PC-3 (cell line): ENCODE measurements at regions not wholly inside any gene's neighbourhood (a gene's known extent, or its start where the extent isn't known, plus 50 kb on each side); places are given as distances from the start of the nearest gene placed in this dataset.

Source experiments
- EZH2phosphoT487 ChIP-seq: fragments of 300-600 bp; sonication (generic); IDR thresholded peaks from 2 replicates; pipeline ENCODE4 v1.6.1; 2018; ENCODE audit warnings: mild to moderate bottlenecking, antibody characterized with exemption, low read length, borderline replicate concordance
- TF ChIP-seq, protein P1 (sequence below): fragments of 300-600 bp; sonication (generic); conservative IDR thresholded peaks from 2 replicates; pipeline ENCODE4 v1.5.1; 2017; ENCODE audit warnings: antibody characterized with exemption, low read depth, mild to moderate bottlenecking, low read length

DNA sequence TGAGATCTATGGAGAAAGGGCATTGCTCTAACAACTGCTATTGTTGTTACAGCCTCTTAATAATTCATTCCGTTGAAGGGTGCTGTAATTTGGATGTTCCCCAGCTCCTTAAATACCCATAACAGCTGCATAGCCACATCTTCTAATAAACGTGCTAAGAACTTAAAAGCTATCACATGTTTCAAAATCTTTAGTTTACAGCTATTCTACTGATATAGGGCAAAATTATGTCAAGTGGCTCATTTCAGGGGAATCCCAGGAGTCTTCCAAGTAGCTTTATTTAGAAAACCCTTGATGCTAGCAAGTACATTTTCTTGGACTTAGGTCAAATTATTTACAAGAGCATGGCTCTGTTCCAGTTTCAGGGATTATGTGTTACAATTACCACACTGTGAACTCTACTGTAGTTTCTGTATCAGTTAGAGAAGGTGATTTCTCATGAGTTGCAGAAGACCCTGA is 990.4 kb upstream of the ACO1 start:
- TF ChIP-seq, protein P1, sequence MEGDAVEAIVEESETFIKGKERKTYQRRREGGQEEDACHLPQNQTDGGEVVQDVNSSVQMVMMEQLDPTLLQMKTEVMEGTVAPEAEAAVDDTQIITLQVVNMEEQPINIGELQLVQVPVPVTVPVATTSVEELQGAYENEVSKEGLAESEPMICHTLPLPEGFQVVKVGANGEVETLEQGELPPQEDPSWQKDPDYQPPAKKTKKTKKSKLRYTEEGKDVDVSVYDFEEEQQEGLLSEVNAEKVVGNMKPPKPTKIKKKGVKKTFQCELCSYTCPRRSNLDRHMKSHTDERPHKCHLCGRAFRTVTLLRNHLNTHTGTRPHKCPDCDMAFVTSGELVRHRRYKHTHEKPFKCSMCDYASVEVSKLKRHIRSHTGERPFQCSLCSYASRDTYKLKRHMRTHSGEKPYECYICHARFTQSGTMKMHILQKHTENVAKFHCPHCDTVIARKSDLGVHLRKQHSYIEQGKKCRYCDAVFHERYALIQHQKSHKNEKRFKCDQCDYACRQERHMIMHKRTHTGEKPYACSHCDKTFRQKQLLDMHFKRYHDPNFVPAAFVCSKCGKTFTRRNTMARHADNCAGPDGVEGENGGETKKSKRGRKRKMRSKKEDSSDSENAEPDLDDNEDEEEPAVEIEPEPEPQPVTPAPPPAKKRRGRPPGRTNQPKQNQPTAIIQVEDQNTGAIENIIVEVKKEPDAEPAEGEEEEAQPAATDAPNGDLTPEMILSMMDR, result no peak
- TF ChIP-seq EZH2phosphoT487, result no peak
